Chondrocyte (in vitro differentiated cells): ENCODE measurements at regions not wholly inside any gene's neighbourhood (a gene's known extent, or its start where the extent isn't known, plus 50 kb on each side); places are given as distances from the start of the nearest gene placed in this dataset.
A peak's percentile ranks its signal among the peaks of the same experiment; 100 is the strongest.

ENCODE experiments used
- DNase-seq: peaks from one replicate; pipeline ENCODE4 v3.0.0; 2021; ENCODE audit warnings: mixed read lengths, low spot score
- H3K27ac Mint-ChIP-seq: one replicate; pipeline ENCODE4 v1.8.0; 2021; ENCODE audit warnings: mild to moderate bottlenecking, moderate library complexity, mixed read lengths; ENCODE audit not compliant: unreplicated experiment
- H3K27me3 Mint-ChIP-seq: 2 replicates; pipeline ENCODE4 v1.8.0; 2021; ENCODE audit warnings: low read depth, mixed read lengths
- H3K36me3 Mint-ChIP-seq: 2 replicates; pipeline ENCODE4 v1.8.0; 2021; ENCODE audit warnings: low read depth, mixed read lengths
- H3K4me1 Mint-ChIP-seq: 2 replicates; pipeline ENCODE4 v1.8.0; 2021; ENCODE audit warnings: low read depth, mild to moderate bottlenecking, mixed read lengths
- H3K4me3 Mint-ChIP-seq: one replicate; pipeline ENCODE4 v1.8.0; 2021; ENCODE audit warnings: mild to moderate bottlenecking, moderate library complexity, mixed read lengths; ENCODE audit not compliant: unreplicated experiment
- H3K9me3 Mint-ChIP-seq: 2 replicates; pipeline ENCODE4 v1.8.0; 2021; ENCODE audit warnings: low read depth, mixed read lengths
- CTCF ChIP-seq: fragments of 200-600 bp; sonication (generic); IDR thresholded peaks from 2 replicates; pipeline ENCODE4 v1.5.0; 2021; ENCODE audit warnings: antibody characterized with exemption, mild to moderate bottlenecking, moderate library complexity

GRCh38 chr10:3249307-3249889 lies 76.8 kb upstream of the PITRM1 start:
- no peak for TF ChIP-seq CTCF
- Mint-ChIP-seq H3K27me3 (no peaks in the 10 kb centered on the region), H3K9me3 (no peaks in the 10 kb centered on the region), H3K36me3 (no peaks in the 10 kb centered on the region), H3K4me3 (peak overlapping the region; percentile 46), H3K4me1 (peaks cover 21% of the 10 kb centered on the region), H3K27ac (peak overlapping the region; percentile 98)
- no peak for DNase-seq

GRCh38 chr10:3248526-3249306 lies 76.1 kb upstream of the PITRM1 start:
- H3K27me3 Mint-ChIP-seq = no peaks in the 10 kb centered on the region
- no peaks in the 10 kb centered on the region for H3K36me3 Mint-ChIP-seq
- peak overlapping the region; percentile 98 for H3K27ac Mint-ChIP-seq
- DNase-seq = no peak
- no peaks in the 10 kb centered on the region for H3K9me3 Mint-ChIP-seq
- H3K4me1 Mint-ChIP-seq = peaks cover 21% of the 10 kb centered on the region
- H3K4me3 Mint-ChIP-seq = peak overlapping the region; percentile 46
- no peak for TF ChIP-seq CTCF

- Mint-ChIP-seq H3K27ac (peak overlapping the region; percentile 22), H3K9me3 (no peaks in the 10 kb centered on the region), H3K36me3 (no peaks in the 10 kb centered on the region), H3K4me3 (no peak overlapping the region), H3K4me1 (peaks cover 21% of the 10 kb centered on the region), H3K27me3 (no peaks in the 10 kb centered on the region)
- TF ChIP-seq CTCF = no peak
- no peak for DNase-seq
Measured at GRCh38 chr10:3245395-3245794, 72.8 kb upstream of the PITRM1 start.

GRCh38 chr10:3241967-3242650 lies 69.5 kb upstream of the PITRM1 start:
- Mint-ChIP-seq H3K4me1 (peaks cover 20% of the 10 kb centered on the region), H3K27me3 (no peaks in the 10 kb centered on the region), H3K9me3 (no peaks in the 10 kb centered on the region), H3K4me3 (no peak overlapping the region), H3K36me3 (no peaks in the 10 kb centered on the region), H3K27ac (no peak overlapping the region)
- no peak for TF ChIP-seq CTCF
- DNase-seq = no peak

GRCh38 chr10:3241274-3241921 lies 68.8 kb upstream of the PITRM1 start:
- DNase-seq = no peak
- Mint-ChIP-seq H3K27me3 (no peaks in the 10 kb centered on the region), H3K36me3 (no peaks in the 10 kb centered on the region), H3K4me3 (no peak overlapping the region), H3K9me3 (no peaks in the 10 kb centered on the region), H3K4me1 (peaks cover 25% of the 10 kb centered on the region), H3K27ac (no peak overlapping the region)
- no peak for TF ChIP-seq CTCF
